ENCODE measurements at regions not wholly inside any gene's neighbourhood (a gene's known extent, or its start where the extent isn't known, plus 50 kb on each side); places are given as distances from the start of the nearest gene placed in this dataset.

DNA sequence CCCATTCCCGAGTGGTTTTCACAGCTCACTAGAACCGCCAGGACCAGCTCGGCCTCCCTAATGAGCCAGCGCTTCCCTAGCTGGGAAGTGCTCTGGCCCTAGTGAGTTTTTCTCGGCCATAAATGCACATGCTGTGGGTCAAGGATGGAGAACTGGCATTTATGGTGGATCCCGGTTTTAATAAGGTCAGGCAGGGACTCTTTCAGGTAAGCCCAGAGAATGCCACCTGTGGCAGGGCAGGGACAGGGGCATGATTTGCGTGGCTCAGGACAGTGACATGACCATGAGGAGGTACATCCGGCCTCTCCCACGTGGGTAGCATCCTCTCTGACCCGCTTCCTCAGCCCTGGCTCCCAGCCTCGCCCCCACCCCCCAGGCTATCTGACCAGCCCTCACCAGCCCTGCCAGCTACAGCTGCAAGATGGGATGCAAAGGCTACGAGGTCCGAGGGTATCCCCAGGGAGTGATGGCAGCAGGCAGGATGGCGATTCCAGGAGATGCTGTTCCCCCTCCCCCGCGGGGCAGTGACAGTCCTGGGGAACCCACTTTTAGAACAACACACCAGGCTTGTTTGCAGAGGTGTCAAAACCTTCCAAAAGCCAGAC is 60.3 kb upstream of the ADAMTS2 start:
- H3K4me3 ChIP-seq = no peak overlapping the region
- no peak overlapping the region for H3K4me2 ChIP-seq
- ChIA-PET POLR2A (ENCODE audit: unreplicated experiment) (no interaction called here), CTCF (no interaction called here)
- H3K9me2 ChIP-seq (ENCODE audit: insufficient read depth) = no peaks in the 10 kb centered on the region
- H3K4me1 ChIP-seq (replicated peaks; ENCODE audit: insufficient read depth) = no peaks in the 10 kb centered on the region
- no peak overlapping the region for H2AFZ ChIP-seq
- no TSS peak for BruUV-seq (replicated peaks)
- H3K27ac ChIP-seq = no peak overlapping the region
- H3K27me3 ChIP-seq (ENCODE audit: insufficient read depth, low read depth) = peaks cover 72% of the 10 kb centered on the region
- no peaks in the 10 kb centered on the region for H3F3A ChIP-seq (ENCODE audit: insufficient read depth, low read depth)
- H3K9me3 ChIP-seq (ENCODE audit: insufficient read depth, low read depth) = peaks cover under 1% of the 10 kb centered on the region; the same call in 1 of the 2 replicates
- no peak for DNase-seq
- no peaks in the 10 kb centered on the region for H4K20me1 ChIP-seq (ENCODE audit: insufficient read depth)
- no peaks in the 10 kb centered on the region for H3K79me2 ChIP-seq (ENCODE audit: low read depth)
- intact Hi-C loops (cut with micrococcal nuclease; ENCODE audit: unreplicated experiment) = no loop called here
- TF ChIP-seq EZH2 (IDR thresholded peaks at IDR 0.05; ENCODE audit: low read depth) = no peak
- TF ChIP-seq, protein P1, sequence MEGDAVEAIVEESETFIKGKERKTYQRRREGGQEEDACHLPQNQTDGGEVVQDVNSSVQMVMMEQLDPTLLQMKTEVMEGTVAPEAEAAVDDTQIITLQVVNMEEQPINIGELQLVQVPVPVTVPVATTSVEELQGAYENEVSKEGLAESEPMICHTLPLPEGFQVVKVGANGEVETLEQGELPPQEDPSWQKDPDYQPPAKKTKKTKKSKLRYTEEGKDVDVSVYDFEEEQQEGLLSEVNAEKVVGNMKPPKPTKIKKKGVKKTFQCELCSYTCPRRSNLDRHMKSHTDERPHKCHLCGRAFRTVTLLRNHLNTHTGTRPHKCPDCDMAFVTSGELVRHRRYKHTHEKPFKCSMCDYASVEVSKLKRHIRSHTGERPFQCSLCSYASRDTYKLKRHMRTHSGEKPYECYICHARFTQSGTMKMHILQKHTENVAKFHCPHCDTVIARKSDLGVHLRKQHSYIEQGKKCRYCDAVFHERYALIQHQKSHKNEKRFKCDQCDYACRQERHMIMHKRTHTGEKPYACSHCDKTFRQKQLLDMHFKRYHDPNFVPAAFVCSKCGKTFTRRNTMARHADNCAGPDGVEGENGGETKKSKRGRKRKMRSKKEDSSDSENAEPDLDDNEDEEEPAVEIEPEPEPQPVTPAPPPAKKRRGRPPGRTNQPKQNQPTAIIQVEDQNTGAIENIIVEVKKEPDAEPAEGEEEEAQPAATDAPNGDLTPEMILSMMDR (conservative IDR thresholded peaks at IDR 0.05) = no peak
- no peaks in the 10 kb centered on the region for H3K36me3 ChIP-seq (ENCODE audit: low read depth)

DNA sequence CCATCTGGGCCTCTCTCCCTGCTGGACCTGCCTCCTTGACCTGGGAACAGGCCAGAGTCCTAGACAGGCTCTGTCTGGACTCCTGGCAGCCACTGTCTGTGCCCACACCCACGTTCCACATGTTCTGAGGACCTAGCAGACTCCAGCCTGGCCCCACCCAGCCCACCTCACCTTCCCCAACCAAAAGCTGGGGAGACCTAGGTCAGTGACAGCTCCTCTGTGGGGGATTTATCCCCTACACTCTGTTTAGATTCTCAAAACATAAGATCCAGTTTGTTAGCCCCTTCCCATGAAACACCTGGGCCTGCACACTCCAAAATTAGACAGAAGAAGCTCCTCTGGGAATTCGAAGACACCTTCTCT is 59.8 kb upstream of the ADAMTS2 start:
- Histone ChIP-seq H3K36me3 (ENCODE audit: low read depth) (no peaks in the 10 kb centered on the region), H3K4me3 (no peak overlapping the region), H3K9me2 (ENCODE audit: insufficient read depth) (no peaks in the 10 kb centered on the region), H3K27ac (no peak overlapping the region), H3F3A (ENCODE audit: insufficient read depth, low read depth) (no peaks in the 10 kb centered on the region), H3K9me3 (ENCODE audit: insufficient read depth, low read depth) (peaks cover 5% of the 10 kb centered on the region; the same call in 1 of the 2 replicates), H4K20me1 (ENCODE audit: insufficient read depth) (no peaks in the 10 kb centered on the region), H3K4me1 (replicated peaks; ENCODE audit: insufficient read depth) (no peaks in the 10 kb centered on the region), H2AFZ (no peak overlapping the region), H3K79me2 (ENCODE audit: low read depth) (no peaks in the 10 kb centered on the region), H3K27me3 (ENCODE audit: insufficient read depth, low read depth) (peaks cover 67% of the 10 kb centered on the region), H3K4me2 (no peak overlapping the region)
- intact Hi-C loops (cut with micrococcal nuclease; ENCODE audit: unreplicated experiment) = no loop called here
- CTCF ChIA-PET = no interaction called here
- POLR2A ChIA-PET (ENCODE audit: unreplicated experiment) = no interaction called here
- TF ChIP-seq, protein P1 (conservative IDR thresholded peaks at IDR 0.05) = no peak
- TF ChIP-seq EZH2 (IDR thresholded peaks at IDR 0.05; ENCODE audit: low read depth) = no peak
- DNase-seq = no peak
- BruUV-seq (replicated peaks) = no TSS peak

- Histone ChIP-seq H3K27ac (no peak overlapping the region), H3K4me2 (no peak overlapping the region), H3K36me3 (ENCODE audit: low read depth) (no peaks in the 10 kb centered on the region), H4K20me1 (ENCODE audit: insufficient read depth) (no peaks in the 10 kb centered on the region), H3K9me2 (ENCODE audit: insufficient read depth) (no peaks in the 10 kb centered on the region), H3F3A (ENCODE audit: insufficient read depth, low read depth) (no peaks in the 10 kb centered on the region), H3K4me1 (replicated peaks; ENCODE audit: insufficient read depth) (no peaks in the 10 kb centered on the region), H3K27me3 (ENCODE audit: insufficient read depth, low read depth) (peaks cover 62% of the 10 kb centered on the region), H2AFZ (no peak overlapping the region), H3K9me3 (ENCODE audit: insufficient read depth, low read depth) (peaks cover 7% of the 10 kb centered on the region; the same call in 1 of the 2 replicates), H3K4me3 (no peak overlapping the region), H3K79me2 (ENCODE audit: low read depth) (no peaks in the 10 kb centered on the region)
- BruUV-seq (replicated peaks) = no TSS peak
- ChIA-PET CTCF (no interaction called here), POLR2A (ENCODE audit: unreplicated experiment) (no interaction called here)
- intact Hi-C loops (cut with micrococcal nuclease; ENCODE audit: unreplicated experiment) = no loop called here
- DNase-seq = no peak
- no peak for TF ChIP-seq EZH2 (IDR thresholded peaks at IDR 0.05; ENCODE audit: low read depth)
These were observed 59.2 kb upstream of the ADAMTS2 start for GRCh38 chr5:179404321-179405053.
